Effector memory CD4-positive, alpha-beta T cell (primary cell): ENCODE measurements at regions not wholly inside any gene's neighbourhood (a gene's known extent, or its start where the extent isn't known, plus 50 kb on each side); places are given as distances from the start of the nearest gene placed in this dataset.
"Not testable (repeated sequence)": the region's sequence is repeated elsewhere in the genome, so short reads cannot be mapped to it uniquely, and the experiment has no call there.

Source experiments
- DNase-seq, 3 donors: peaks; one replicate each; pipeline ENCODE4 v3.0.0-alpha.2; 2020
- H3K27ac ChIP-seq: 2 replicates; pipeline ENCODE4 v1.7.0; 2013; ENCODE audit warnings: mild to moderate bottlenecking, low read length, moderate library complexity; ENCODE audit not compliant: insufficient read depth, poor library complexity, severe bottlenecking
- H3K27me3 ChIP-seq: replicated peaks from 2 replicates; pipeline ENCODE4 v1.7.0; 2013; ENCODE audit warnings: mild to moderate bottlenecking, low read length; ENCODE audit not compliant: insufficient read depth, control insufficient read depth, poor library complexity, severe bottlenecking
- H3K36me3 ChIP-seq: 2 replicates; pipeline ENCODE4 v1.7.0; 2013; ENCODE audit warnings: mild to moderate bottlenecking, low read length, moderate library complexity; ENCODE audit not compliant: control insufficient read depth, insufficient read depth
- H3K4me1 ChIP-seq: 2 replicates; pipeline ENCODE4 v1.7.0; 2013; ENCODE audit warnings: low read length, mild to moderate bottlenecking; ENCODE audit not compliant: control insufficient read depth, insufficient read depth, poor library complexity, severe bottlenecking
- H3K4me3 ChIP-seq: 2 replicates; pipeline ENCODE4 v1.7.0; 2013; ENCODE audit warnings: low read length, low read depth, mild to moderate bottlenecking; ENCODE audit not compliant: insufficient read depth, poor library complexity, severe bottlenecking
- H3K9me3 ChIP-seq: 2 replicates; pipeline ENCODE4 v1.7.0; 2013; ENCODE audit warnings: mild to moderate bottlenecking, low read length, moderate library complexity; ENCODE audit not compliant: control insufficient read depth

DNA sequence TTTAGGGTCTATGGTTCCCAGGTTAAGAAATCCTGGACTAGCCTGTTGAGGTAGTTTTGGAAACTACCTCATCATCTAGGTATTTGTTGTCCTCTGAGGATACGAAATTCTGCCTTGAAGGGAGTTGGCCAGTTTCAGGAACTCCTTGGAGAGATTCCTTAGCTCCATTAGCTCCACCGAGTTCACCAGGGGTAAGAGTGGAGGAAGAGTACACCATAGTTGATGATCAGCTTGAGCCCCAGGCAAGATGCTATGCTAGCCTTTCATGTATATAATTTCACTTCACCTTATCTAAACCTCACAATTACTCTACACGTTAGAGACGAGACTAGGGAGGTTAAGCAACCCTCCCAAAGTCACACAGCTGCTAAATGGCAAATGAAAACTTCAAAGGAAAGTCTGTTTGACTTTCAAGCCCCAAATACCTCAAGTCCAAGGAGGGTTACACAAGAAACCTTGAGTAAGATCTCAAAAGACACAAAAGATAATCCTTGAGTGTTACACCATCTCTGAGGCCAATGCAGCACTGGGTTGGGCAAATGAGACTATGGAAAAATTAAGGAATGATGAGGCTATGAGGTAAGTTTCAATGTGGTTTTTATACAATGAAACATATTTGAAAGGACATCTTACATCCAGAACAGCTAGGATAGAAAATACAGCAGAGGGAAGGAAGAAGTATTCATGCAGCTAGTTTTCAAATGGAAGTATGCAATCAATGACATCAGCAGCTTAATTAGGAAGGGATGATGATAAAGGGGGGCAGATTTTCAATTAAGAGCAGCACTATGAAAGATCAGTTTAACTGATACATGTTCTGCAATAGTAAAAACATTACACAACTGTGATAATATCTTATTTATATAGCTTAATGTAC, 97.2 kb upstream of the KRAS start:
- Histone ChIP-seq H3K36me3 (no peaks in the 10 kb centered on the region), H3K27ac (no peak overlapping the region), H3K4me1 (no peaks in the 10 kb centered on the region), H3K4me3 (no peak overlapping the region), H3K9me3 (no peaks in the 10 kb centered on the region), H3K27me3 (no peaks in the 10 kb centered on the region)
- no peak for DNase-seq

DNA sequence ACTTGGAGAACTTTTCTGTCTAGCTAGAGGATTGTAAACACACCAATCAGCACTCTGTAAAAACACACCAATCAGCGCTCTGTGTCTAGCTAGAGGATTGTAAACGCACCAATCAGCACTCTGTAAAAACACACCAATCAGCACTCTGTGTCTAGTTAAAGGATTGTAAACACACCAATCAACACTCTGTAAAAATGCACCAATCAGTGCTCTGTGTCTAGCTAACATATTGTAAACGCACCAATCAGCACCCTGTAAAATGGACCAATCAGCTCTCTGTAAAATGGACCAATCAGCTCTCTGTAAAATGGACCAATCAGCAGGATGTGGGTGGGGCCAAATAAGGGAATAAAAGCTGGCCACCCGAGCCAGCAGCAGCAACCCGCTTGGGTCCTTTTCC, 91.1 kb upstream of the KRAS start:
- not testable (repeated sequence) for H3K36me3 ChIP-seq, H3K9me3 ChIP-seq, H3K27ac ChIP-seq, H3K4me3 ChIP-seq, DNase-seq, H3K4me1 ChIP-seq, H3K27me3 ChIP-seq

DNA sequence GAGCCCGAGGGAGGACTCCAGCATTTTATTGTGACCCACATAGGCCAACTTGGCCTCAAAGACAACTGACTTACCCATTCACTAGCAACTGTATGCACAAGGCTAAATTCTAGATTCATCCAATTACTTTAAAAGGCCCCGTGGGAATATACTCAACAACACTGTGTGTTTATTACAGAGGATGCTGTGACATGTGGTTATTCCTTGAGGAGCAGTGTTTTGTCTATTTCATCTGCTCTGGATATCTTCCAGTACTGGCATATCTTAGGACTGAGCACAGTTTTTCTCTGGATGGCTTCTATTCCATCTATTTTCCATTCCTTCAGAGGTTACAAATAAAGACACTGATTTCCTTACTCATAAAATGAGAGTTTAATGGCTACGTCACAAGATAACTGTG, 87.2 kb upstream of the KRAS start:
- Histone ChIP-seq H3K9me3 (no peaks in the 10 kb centered on the region), H3K27ac (no peak overlapping the region), H3K4me3 (no peak overlapping the region), H3K27me3 (no peaks in the 10 kb centered on the region), H3K36me3 (no peaks in the 10 kb centered on the region), H3K4me1 (no peaks in the 10 kb centered on the region)
- DNase-seq, result no peak

GRCh38 chr12:25332143-25332542, 81.4 kb upstream of the KRAS start:
- H3K36me3 ChIP-seq, result no peaks in the 10 kb centered on the region
- H3K27me3 ChIP-seq, result no peaks in the 10 kb centered on the region
- no peak overlapping the region for H3K4me3 ChIP-seq
- no peak for DNase-seq
- no peak overlapping the region for H3K27ac ChIP-seq
- H3K4me1 ChIP-seq, result no peaks in the 10 kb centered on the region
- no peaks in the 10 kb centered on the region for H3K9me3 ChIP-seq

DNA sequence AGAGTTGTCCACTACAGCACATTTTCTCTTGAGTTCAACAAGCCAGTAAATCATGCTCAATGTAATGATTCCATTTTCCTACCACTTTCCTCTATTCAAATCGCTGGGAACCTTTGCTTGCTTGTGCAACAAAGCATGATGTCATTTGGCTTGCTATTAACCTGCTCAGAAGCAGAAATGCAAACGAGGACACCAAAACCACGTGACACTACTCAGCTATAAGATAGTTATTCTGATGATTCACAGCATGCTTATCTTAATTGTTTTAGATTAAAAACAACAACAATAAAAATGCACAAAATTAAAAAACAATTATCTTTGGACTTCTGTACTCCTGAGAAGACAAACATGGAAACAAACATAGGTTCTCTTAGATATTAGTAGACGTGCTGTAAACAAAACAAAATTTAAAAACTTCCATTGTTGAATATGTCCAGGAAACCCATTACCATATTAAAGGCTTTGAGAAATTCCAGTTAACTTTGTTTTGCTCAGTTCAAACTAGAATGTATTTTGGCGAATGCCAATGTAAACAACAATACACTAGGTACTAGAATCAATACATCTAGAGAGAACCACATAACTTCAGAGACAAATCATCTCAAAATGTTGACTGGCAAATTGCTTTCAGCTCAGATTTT, 77.5 kb upstream of the KRAS start:
- no peak overlapping the region for H3K4me3 ChIP-seq
- no peak overlapping the region for H3K27ac ChIP-seq
- no peaks in the 10 kb centered on the region for H3K36me3 ChIP-seq
- H3K27me3 ChIP-seq, result no peaks in the 10 kb centered on the region
- no peaks in the 10 kb centered on the region for H3K9me3 ChIP-seq
- H3K4me1 ChIP-seq, result peaks cover 3% of the 10 kb centered on the region
- no peak for DNase-seq

DNA sequence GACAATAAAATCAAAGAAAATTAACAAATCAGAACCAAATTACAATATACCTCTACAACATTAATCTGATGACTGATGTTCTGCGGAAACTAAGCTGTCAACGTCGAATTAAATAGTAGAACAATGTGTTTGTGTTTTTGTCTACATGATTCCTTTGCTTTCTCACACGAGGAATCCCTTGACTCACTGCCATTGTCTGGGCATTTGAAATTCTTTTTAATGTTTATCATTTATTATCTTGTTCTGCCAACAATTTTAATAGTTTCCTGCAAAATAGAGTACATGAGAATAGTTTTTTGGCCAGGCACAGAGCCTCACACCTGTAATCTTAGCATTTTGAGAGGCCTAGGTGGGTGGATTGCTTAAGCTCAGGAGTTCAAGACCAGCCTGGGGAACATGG, 76.6 kb upstream of the KRAS start:
- H3K4me1 ChIP-seq, result peaks cover 3% of the 10 kb centered on the region

GRCh38 chr12:25326326-25326725, 75.6 kb upstream of the KRAS start:
- Histone ChIP-seq H3K36me3 (no peaks in the 10 kb centered on the region), H3K27ac (no peak overlapping the region), H3K9me3 (no peaks in the 10 kb centered on the region), H3K4me3 (no peak overlapping the region), H3K4me1 (peaks cover 3% of the 10 kb centered on the region), H3K27me3 (no peaks in the 10 kb centered on the region)
- DNase-seq, result no peak

More for the DNA sequence above, 76.6 kb upstream of the KRAS start:
- no peak for DNase-seq
- Histone ChIP-seq H3K27ac (no peak overlapping the region), H3K36me3 (no peaks in the 10 kb centered on the region), H3K27me3 (no peaks in the 10 kb centered on the region), H3K9me3 (no peaks in the 10 kb centered on the region), H3K4me3 (no peak overlapping the region)

DNA sequence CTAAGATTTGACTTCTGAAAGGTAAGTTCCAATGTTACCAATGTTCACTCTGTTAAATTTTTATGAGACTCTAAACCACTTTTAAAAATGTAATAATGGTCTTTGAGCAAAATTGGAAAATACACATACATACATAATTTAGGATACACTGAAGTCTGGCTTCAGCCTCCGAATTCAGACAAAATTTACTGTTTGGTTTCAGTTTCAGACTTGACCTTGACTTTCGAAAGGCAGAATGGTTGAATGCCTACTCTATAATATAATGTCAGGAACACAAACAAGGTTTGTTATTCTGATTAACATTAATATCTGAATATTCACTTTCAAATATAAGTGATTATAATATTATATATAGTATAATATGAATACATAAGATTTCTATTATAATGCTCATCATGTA, 74.1 kb upstream of the KRAS start:
- Histone ChIP-seq H3K27me3 (no peaks in the 10 kb centered on the region), H3K27ac (no peak overlapping the region), H3K4me1 (peaks cover 3% of the 10 kb centered on the region), H3K9me3 (no peaks in the 10 kb centered on the region), H3K36me3 (no peaks in the 10 kb centered on the region), H3K4me3 (no peak overlapping the region)
- DNase-seq, result no peak

- no peaks in the 10 kb centered on the region for H3K27me3 ChIP-seq
- H3K4me1 ChIP-seq, result peaks cover 3% of the 10 kb centered on the region
- no peaks in the 10 kb centered on the region for H3K9me3 ChIP-seq
- H3K36me3 ChIP-seq, result no peaks in the 10 kb centered on the region
- H3K27ac ChIP-seq, result no peak overlapping the region
- no peak overlapping the region for H3K4me3 ChIP-seq
- DNase-seq, result no peak
Measured at GRCh38 chr12:25323581-25323982, 72.9 kb upstream of the KRAS start.

GRCh38 chr12:25322918-25323531, 72.3 kb upstream of the KRAS start:
- DNase-seq, result no peak
- H3K36me3 ChIP-seq, result no peaks in the 10 kb centered on the region
- peaks cover 3% of the 10 kb centered on the region for H3K4me1 ChIP-seq
- no peak overlapping the region for H3K4me3 ChIP-seq
- H3K9me3 ChIP-seq, result no peaks in the 10 kb centered on the region
- H3K27me3 ChIP-seq, result no peaks in the 10 kb centered on the region
- H3K27ac ChIP-seq, result no peak overlapping the region
